ENCODE measurements at regions not wholly inside any gene's neighbourhood (a gene's known extent, or its start where the extent isn't known, plus 50 kb on each side); places are given as distances from the start of the nearest gene placed in this dataset.

- intact Hi-C loops (cut with DNase I) = no loop called here
- no peak for TF ChIP-seq CTCF (IDR thresholded peaks at IDR 0.05)
- no peak for TF ChIP-seq POLR2A (IDR thresholded peaks at IDR 0.05)
- WGBS, 2 donors = 69 to 79% methylated on average over 6 of the region's 6 CpGs
- no peaks in the 10 kb centered on the region for H3K9me3 ChIP-seq
- no peak overlapping the region for H3K4me3 ChIP-seq
- H3K4me1 ChIP-seq = no peaks in the 10 kb centered on the region
- no peak for DNase-seq
- H3K27ac ChIP-seq = no peak overlapping the region
- no peaks in the 10 kb centered on the region for H3K27me3 ChIP-seq
- no peaks in the 10 kb centered on the region for H3K36me3 ChIP-seq
Observed at GRCh38 chr1:224533517-224533916, 82.6 kb upstream of the CNIH3 start.

- Histone ChIP-seq H3K4me1 (no peaks in the 10 kb centered on the region), H3K27me3 (no peaks in the 10 kb centered on the region), H3K4me3 (no peak overlapping the region), H3K36me3 (no peaks in the 10 kb centered on the region), H3K27ac (no peak overlapping the region), H3K9me3 (no peaks in the 10 kb centered on the region)
- no peak for TF ChIP-seq CTCF (IDR thresholded peaks at IDR 0.05)
- no peak for TF ChIP-seq POLR2A (IDR thresholded peaks at IDR 0.05)
- intact Hi-C loops (cut with DNase I) = no loop called here
- 83 to 87% methylated on average over 3 of the region's 3 CpGs for WGBS, 2 donors
- no peak for DNase-seq
Observed at GRCh38 chr1:224534731-224535130, 81.4 kb upstream of the CNIH3 start.

- H3K36me3 ChIP-seq = no peaks in the 10 kb centered on the region
- 87 to 88% methylated on average over 5 to 7 of the region's 7 CpGs for WGBS, 2 donors
- peaks cover 0 to 6% (median 0%) of the 10 kb centered on the region in 3 donors for H3K4me1 ChIP-seq
- TF ChIP-seq CTCF (IDR thresholded peaks at IDR 0.05) (no peak), POLR2A (IDR thresholded peaks at IDR 0.05) (no peak)
- H3K4me3 ChIP-seq = no peak overlapping the region
- intact Hi-C loops (cut with DNase I) = no loop called here
- no peak overlapping the region for H3K27ac ChIP-seq
- no peak for DNase-seq
- H3K27me3 ChIP-seq = no peaks in the 10 kb centered on the region
- no peaks in the 10 kb centered on the region for H3K9me3 ChIP-seq
Observed at GRCh38 chr1:224535641-224536040, 80.5 kb upstream of the CNIH3 start.

GRCh38 chr1:224539971-224540370 lies 76.1 kb upstream of the CNIH3 start:
- no peak for DNase-seq
- TF ChIP-seq CTCF (IDR thresholded peaks at IDR 0.05) (no peak), POLR2A (IDR thresholded peaks at IDR 0.05) (no peak)
- no peaks in the 10 kb centered on the region for H3K36me3 ChIP-seq
- no peak overlapping the region for H3K4me3 ChIP-seq
- H3K4me1 ChIP-seq = peaks cover 0 to 10% (median 0%) of the 10 kb centered on the region in 3 donors
- intact Hi-C loops (cut with DNase I) = no loop called here
- H3K27me3 ChIP-seq = no peaks in the 10 kb centered on the region
- H3K27ac ChIP-seq = no peak overlapping the region
- H3K9me3 ChIP-seq = no peaks in the 10 kb centered on the region
- 29 to 30% methylated on average over 4 of the region's 4 CpGs for WGBS, 2 donors

- Histone ChIP-seq H3K36me3 (no peaks in the 10 kb centered on the region), H3K27me3 (no peaks in the 10 kb centered on the region), H3K4me1 (peaks cover 0 to 10% (median 0%) of the 10 kb centered on the region in 3 donors), H3K4me3 (no peak overlapping the region), H3K27ac (no peak overlapping the region), H3K9me3 (no peaks in the 10 kb centered on the region)
- TF ChIP-seq POLR2A (IDR thresholded peaks at IDR 0.05) = no peak
- no peak for TF ChIP-seq CTCF (IDR thresholded peaks at IDR 0.05)
- intact Hi-C loops (cut with DNase I) = no loop called here
- DNase-seq = no peak
- WGBS, 2 donors = 79 to 85% methylated on average over 1 of the region's 1 CpG
Observed at GRCh38 chr1:224540535-224540934, 75.6 kb upstream of the CNIH3 start.
